ENCODE measurements at regions not wholly inside any gene's neighbourhood (a gene's known extent, or its start where the extent isn't known, plus 50 kb on each side); places are given as distances from the start of the nearest gene placed in this dataset.
"Not testable (repeated sequence)": the region's sequence is repeated elsewhere in the genome, so short reads cannot be mapped to it uniquely, and the experiment has no call there.

- Mint-ChIP-seq H3K9me3 (ENCODE audit: unreplicated experiment) (no peaks in the 10 kb centered on the region), H3K4me3 (ENCODE audit: unreplicated experiment) (no peak overlapping the region), H3K27me3 (ENCODE audit: unreplicated experiment) (peaks cover 1% of the 10 kb centered on the region), H3K36me3 (ENCODE audit: unreplicated experiment) (no peaks in the 10 kb centered on the region), H3K4me1 (ENCODE audit: low read depth, unreplicated experiment) (no peaks in the 10 kb centered on the region), H3K27ac (ENCODE audit: unreplicated experiment) (no peak overlapping the region)
- no peak for DNase-seq
- no peak for TF ChIP-seq CTCF (IDR thresholded peaks at IDR 0.05; ENCODE audit: partially characterized antibody, unreplicated experiment)
These were observed 472.2 kb downstream of the C12orf50 start for GRCh38 chr12:87556985-87557384.

GRCh38 chr12:87531213-87531612 is 498.0 kb downstream of the C12orf50 start:
- H3K4me3 Mint-ChIP-seq (ENCODE audit: unreplicated experiment); H3K27me3 Mint-ChIP-seq (ENCODE audit: unreplicated experiment); H3K36me3 Mint-ChIP-seq (ENCODE audit: unreplicated experiment); H3K9me3 Mint-ChIP-seq (ENCODE audit: unreplicated experiment); DNase-seq; H3K4me1 Mint-ChIP-seq (ENCODE audit: low read depth, unreplicated experiment); H3K27ac Mint-ChIP-seq (ENCODE audit: unreplicated experiment): not testable (repeated sequence)

- Mint-ChIP-seq H3K36me3 (ENCODE audit: unreplicated experiment) (no peaks in the 10 kb centered on the region), H3K27me3 (ENCODE audit: unreplicated experiment) (no peaks in the 10 kb centered on the region), H3K9me3 (ENCODE audit: unreplicated experiment) (no peaks in the 10 kb centered on the region), H3K4me3 (ENCODE audit: unreplicated experiment) (no peak overlapping the region), H3K27ac (ENCODE audit: unreplicated experiment) (no peak overlapping the region), H3K4me1 (ENCODE audit: low read depth, unreplicated experiment) (no peaks in the 10 kb centered on the region)
- no peak for DNase-seq
- no peak for TF ChIP-seq CTCF (IDR thresholded peaks at IDR 0.05; ENCODE audit: partially characterized antibody, unreplicated experiment)
These were observed 499.8 kb downstream of the C12orf50 start for GRCh38 chr12:87529413-87529812.

- H3K4me3 Mint-ChIP-seq (ENCODE audit: unreplicated experiment) = no peak overlapping the region
- no peak for DNase-seq
- no peak for TF ChIP-seq CTCF (IDR thresholded peaks at IDR 0.05; ENCODE audit: partially characterized antibody, unreplicated experiment)
- H3K27me3 Mint-ChIP-seq (ENCODE audit: unreplicated experiment) = no peaks in the 10 kb centered on the region
- no peaks in the 10 kb centered on the region for H3K4me1 Mint-ChIP-seq (ENCODE audit: low read depth, unreplicated experiment)
- no peaks in the 10 kb centered on the region for H3K9me3 Mint-ChIP-seq (ENCODE audit: unreplicated experiment)
- no peak overlapping the region for H3K27ac Mint-ChIP-seq (ENCODE audit: unreplicated experiment)
- H3K36me3 Mint-ChIP-seq (ENCODE audit: unreplicated experiment) = no peaks in the 10 kb centered on the region
These were observed 508.2 kb downstream of the C12orf50 start for GRCh38 chr12:87520968-87521367.

- Mint-ChIP-seq H3K9me3 (ENCODE audit: unreplicated experiment) (no peaks in the 10 kb centered on the region), H3K27me3 (ENCODE audit: unreplicated experiment) (no peaks in the 10 kb centered on the region), H3K36me3 (ENCODE audit: unreplicated experiment) (no peaks in the 10 kb centered on the region), H3K27ac (ENCODE audit: unreplicated experiment) (no peak overlapping the region), H3K4me3 (ENCODE audit: unreplicated experiment) (no peak overlapping the region), H3K4me1 (ENCODE audit: low read depth, unreplicated experiment) (no peaks in the 10 kb centered on the region)
- DNase-seq = no peak
- no peak for TF ChIP-seq CTCF (IDR thresholded peaks at IDR 0.05; ENCODE audit: partially characterized antibody, unreplicated experiment)
These were observed 510.7 kb downstream of the C12orf50 start for GRCh38 chr12:87518481-87518880.

- no peak for TF ChIP-seq CTCF (IDR thresholded peaks at IDR 0.05; ENCODE audit: partially characterized antibody, unreplicated experiment)
- Mint-ChIP-seq H3K4me3 (ENCODE audit: unreplicated experiment) (no peak overlapping the region), H3K27me3 (ENCODE audit: unreplicated experiment) (no peaks in the 10 kb centered on the region), H3K4me1 (ENCODE audit: low read depth, unreplicated experiment) (no peaks in the 10 kb centered on the region), H3K27ac (ENCODE audit: unreplicated experiment) (no peak overlapping the region), H3K9me3 (ENCODE audit: unreplicated experiment) (no peaks in the 10 kb centered on the region), H3K36me3 (ENCODE audit: unreplicated experiment) (no peaks in the 10 kb centered on the region)
- DNase-seq = no peak
These were observed 511.2 kb downstream of the C12orf50 start for GRCh38 chr12:87518036-87518435.

Measured in glutamatergic neuron (in vitro differentiated cells).